H1 (cell line): ENCODE measurements at regions not wholly inside any gene's neighbourhood (a gene's known extent, or its start where the extent isn't known, plus 50 kb on each side); places are given as distances from the start of the nearest gene placed in this dataset.

Experiments used
- CTCF ChIP-seq, 3 experiments: IDR thresholded peaks; 1 replicate in 2 of 3; 2 replicates in 1 of 3; pipeline versions ENCODE4 v1.5.1 to v1.6.1; 2011; ENCODE audit warnings: low read length in 3 of 3, mild to moderate bottlenecking in 3 of 3, inconsistent platforms in 2 of 3, low read depth in 1 of 3, moderate library complexity in 1 of 3; ENCODE audit not compliant: insufficient read depth in 1 of 3; ENCODE audit errors: control extremely low read depth in 1 of 3
- EZH2 ChIP-seq: fragments of 200-600 bp; sonication (generic); IDR thresholded peaks from 2 replicates; pipeline ENCODE4 v1.7.1; 2012; ENCODE audit warnings: low read depth, mild to moderate bottlenecking, moderate library complexity, low read length, inconsistent platforms; ENCODE audit not compliant: severe bottlenecking
- MAFK ChIP-seq: IDR thresholded peaks from 2 replicates; pipeline ENCODE4 v1.6.1; 2012; ENCODE audit warnings: low read depth, mild to moderate bottlenecking, improper control_type of control experiment, low read length
- POLR2A ChIP-seq, 2 experiments: IDR thresholded peaks; 1 replicate in 1 of 2; 2 replicates in 1 of 2; pipeline ENCODE4 v1.6.1; 2011; ENCODE audit warnings: low read depth in 2 of 2, low read length in 2 of 2, mild to moderate bottlenecking in 2 of 2; ENCODE audit errors: control extremely low read depth in 1 of 2
- RNF2 ChIP-seq: fragments of 200-900, 300-1000 bp; sonication (generic); IDR thresholded peaks from 2 replicates; pipeline ENCODE4 v1.7.1; 2016; ENCODE audit warnings: borderline replicate concordance, low read depth, mild to moderate bottlenecking, antibody characterized with exemption, low read length; ENCODE audit not compliant: poor library complexity, severe bottlenecking; ENCODE audit errors: missing control alignments
- TAF1 ChIP-seq: IDR thresholded peaks from 2 replicates; pipeline ENCODE4 v1.6.1; 2011; ENCODE audit warnings: mild to moderate bottlenecking, low read depth, low read length
- ZNF274 ChIP-seq: IDR thresholded peaks from 2 replicates; pipeline ENCODE4 v1.7.0; 2012; ENCODE audit warnings: low read length, borderline replicate concordance; ENCODE audit errors: extremely low read depth

GRCh38 chr16:26733710-26734109 lies 333.0 kb upstream of the C16orf82 start:
- TF ChIP-seq EZH2 (no peak), MAFK (no peak), TAF1 (no peak), POLR2A (IDR thresholded peaks at IDR 0.05; ENCODE audit: control extremely low read depth in 1 of 2, low read depth in 2 of 2, low read length in 2 of 2) (no peak), CTCF (IDR thresholded peaks at IDR 0.05; ENCODE audit: control extremely low read depth in 1 of 3, insufficient read depth in 1 of 3, low read depth in 1 of 3, low read length in 3 of 3) (no peak), ZNF274 (no peak), RNF2 (no peak)
